OCI-LY7 (cell line): ENCODE measurements at regions not wholly inside any gene's neighbourhood (a gene's known extent, or its start where the extent isn't known, plus 50 kb on each side); places are given as distances from the start of the nearest gene placed in this dataset.

ENCODE experiments used
- EZH2phosphoT487 ChIP-seq: fragments of 200-600 bp; sonication (generic); IDR thresholded peaks from 2 replicates; pipeline ENCODE4 v1.6.1; 2018; ENCODE audit warnings: low read depth, borderline replicate concordance, mild to moderate bottlenecking, mixed run types, antibody characterized with exemption, low read length, moderate library complexity, mixed read lengths
- TF ChIP-seq, protein P1 (sequence below): fragments of 200-600 bp; sonication (generic); conservative IDR thresholded peaks from 2 replicates; pipeline ENCODE4 v1.5.1; 2014; ENCODE audit warnings: mild to moderate bottlenecking, antibody characterized with exemption, low read length, moderate library complexity, mixed read lengths

DNA sequence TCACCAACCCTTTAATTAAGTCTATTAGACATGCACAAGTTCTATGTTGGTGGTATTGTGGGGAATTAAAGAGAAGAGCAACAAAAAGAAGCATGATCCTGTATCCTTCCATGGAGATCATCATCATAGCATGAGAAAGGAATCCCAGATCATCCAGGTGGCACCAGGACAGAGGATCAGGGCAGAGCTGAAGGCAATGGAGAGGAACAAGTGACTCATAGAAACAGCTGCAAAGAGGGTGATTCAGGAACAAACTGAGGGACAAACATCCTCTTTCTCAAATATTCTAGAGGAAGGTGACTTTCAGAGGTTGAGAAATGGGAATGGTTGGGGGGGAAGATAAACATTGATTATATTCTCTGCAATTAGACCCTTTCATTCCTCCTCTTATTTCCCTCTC is 105.5 kb upstream of the OTUD4 start:
- TF ChIP-seq, protein P1, sequence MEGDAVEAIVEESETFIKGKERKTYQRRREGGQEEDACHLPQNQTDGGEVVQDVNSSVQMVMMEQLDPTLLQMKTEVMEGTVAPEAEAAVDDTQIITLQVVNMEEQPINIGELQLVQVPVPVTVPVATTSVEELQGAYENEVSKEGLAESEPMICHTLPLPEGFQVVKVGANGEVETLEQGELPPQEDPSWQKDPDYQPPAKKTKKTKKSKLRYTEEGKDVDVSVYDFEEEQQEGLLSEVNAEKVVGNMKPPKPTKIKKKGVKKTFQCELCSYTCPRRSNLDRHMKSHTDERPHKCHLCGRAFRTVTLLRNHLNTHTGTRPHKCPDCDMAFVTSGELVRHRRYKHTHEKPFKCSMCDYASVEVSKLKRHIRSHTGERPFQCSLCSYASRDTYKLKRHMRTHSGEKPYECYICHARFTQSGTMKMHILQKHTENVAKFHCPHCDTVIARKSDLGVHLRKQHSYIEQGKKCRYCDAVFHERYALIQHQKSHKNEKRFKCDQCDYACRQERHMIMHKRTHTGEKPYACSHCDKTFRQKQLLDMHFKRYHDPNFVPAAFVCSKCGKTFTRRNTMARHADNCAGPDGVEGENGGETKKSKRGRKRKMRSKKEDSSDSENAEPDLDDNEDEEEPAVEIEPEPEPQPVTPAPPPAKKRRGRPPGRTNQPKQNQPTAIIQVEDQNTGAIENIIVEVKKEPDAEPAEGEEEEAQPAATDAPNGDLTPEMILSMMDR: no peak
- no peak for TF ChIP-seq EZH2phosphoT487
